H9 (cell line): ENCODE measurements at regions not wholly inside any gene's neighbourhood (a gene's known extent, or its start where the extent isn't known, plus 50 kb on each side); places are given as distances from the start of the nearest gene placed in this dataset.

ENCODE experiments used
- DNase-seq: peaks from one replicate; pipeline ENCODE4 v3.0.0-alpha.2; 2017
- H2AFZ ChIP-seq: one replicate; pipeline ENCODE4 v1.6.1; 2013; ENCODE audit warnings: mild to moderate bottlenecking, low read length, control low read depth, moderate library complexity
- H2AK5ac ChIP-seq: 2 replicates; pipeline ENCODE4 v1.6.1; 2013; ENCODE audit warnings: low read length, control low read depth, mixed read lengths; ENCODE audit not compliant: insufficient read length
- H2BK120ac ChIP-seq: one replicate; pipeline ENCODE4 v1.6.1; 2013; ENCODE audit warnings: low read depth, mild to moderate bottlenecking, low read length, control low read depth, inconsistent platforms; ENCODE audit not compliant: poor library complexity, severe bottlenecking
- H2BK12ac ChIP-seq: 2 replicates; pipeline ENCODE4 v1.6.1; 2013; ENCODE audit warnings: low read length, control low read depth, mixed read lengths, low read depth; ENCODE audit not compliant: insufficient read length
- H2BK15ac ChIP-seq: 2 replicates; pipeline ENCODE4 v1.6.1; 2013; ENCODE audit warnings: low read depth, low read length, control low read depth
- H2BK20ac ChIP-seq: one replicate; pipeline ENCODE4 v1.6.1; 2013; ENCODE audit warnings: low read depth, mild to moderate bottlenecking, low read length, control low read depth, inconsistent platforms; ENCODE audit not compliant: poor library complexity, severe bottlenecking
- H2BK5ac ChIP-seq: 2 replicates; pipeline ENCODE4 v1.6.1; 2013; ENCODE audit warnings: low read length, control low read depth, mixed read lengths; ENCODE audit not compliant: insufficient read length
- H3K14ac ChIP-seq: 2 replicates; pipeline ENCODE4 v1.6.1; 2013; ENCODE audit warnings: low read length, control low read depth; ENCODE audit not compliant: insufficient read depth
- H3K18ac ChIP-seq: 2 replicates; pipeline ENCODE4 v1.6.1; 2013; ENCODE audit warnings: low read depth, mild to moderate bottlenecking, mixed read lengths, low read length, control low read depth; ENCODE audit not compliant: insufficient read length
- H3K23ac ChIP-seq: 2 replicates; pipeline ENCODE4 v1.6.1; 2013; ENCODE audit warnings: low read length, control low read depth, mixed read lengths, low read depth; ENCODE audit not compliant: insufficient read length
- H3K23me2 ChIP-seq: 2 replicates; pipeline ENCODE4 v1.6.1; 2013; ENCODE audit warnings: low read depth, mild to moderate bottlenecking, mixed read lengths, low read length, control low read depth; ENCODE audit not compliant: insufficient read length, poor library complexity, severe bottlenecking
- H3K27ac ChIP-seq: 2 replicates; pipeline ENCODE4 v1.5.1; 2013; ENCODE audit warnings: low read length, control low read depth, mixed read lengths, low read depth; ENCODE audit not compliant: insufficient read length
- H3K27me3 ChIP-seq: 2 replicates; pipeline ENCODE4 v1.6.1; 2013; ENCODE audit warnings: low read length, control low read depth, inconsistent platforms; ENCODE audit not compliant: insufficient read depth
- H3K4ac ChIP-seq: 2 replicates; pipeline ENCODE4 v1.6.1; 2013; ENCODE audit warnings: low read depth, mild to moderate bottlenecking, control low read depth, inconsistent platforms, low read length, moderate library complexity
- H3K4me1 ChIP-seq: 2 replicates; pipeline ENCODE4 v1.6.1; 2013; ENCODE audit warnings: low read length, control low read depth, inconsistent platforms; ENCODE audit not compliant: insufficient read depth
- H3K4me2 ChIP-seq: 2 replicates; pipeline ENCODE4 v1.6.1; 2013; ENCODE audit warnings: low read length, control low read depth, mixed read lengths; ENCODE audit not compliant: insufficient read length, insufficient read depth
- H3K56ac ChIP-seq: 2 replicates; pipeline ENCODE4 v1.6.1; 2013; ENCODE audit warnings: low read depth, mild to moderate bottlenecking, mixed read lengths, low read length, control low read depth; ENCODE audit not compliant: insufficient read length
- H3K79me1 ChIP-seq: 2 replicates; pipeline ENCODE4 v1.6.1; 2013; ENCODE audit warnings: low read depth, mild to moderate bottlenecking, moderate library complexity, low read length, control low read depth, inconsistent platforms; ENCODE audit not compliant: insufficient read depth, poor library complexity, severe bottlenecking
- H3K79me2 ChIP-seq: 2 replicates; pipeline ENCODE4 v1.6.1; 2013; ENCODE audit warnings: low read length, control low read depth, inconsistent platforms; ENCODE audit not compliant: insufficient read depth
- H3K9ac ChIP-seq: 2 replicates; pipeline ENCODE4 v1.6.1; 2013; ENCODE audit warnings: low read length, control low read depth, mixed read lengths; ENCODE audit not compliant: insufficient read length; ENCODE audit errors: extremely low read depth
- H3K9me3 ChIP-seq: one replicate; pipeline ENCODE4 v1.6.1; 2013; ENCODE audit warnings: low read depth, low read length, inconsistent platforms; ENCODE audit not compliant: control insufficient read depth
- H3T11ph ChIP-seq: one replicate; pipeline ENCODE4 v1.6.1; 2013; ENCODE audit warnings: mild to moderate bottlenecking, low read length, control low read depth, inconsistent platforms
- H4K20me1 ChIP-seq: one replicate; pipeline ENCODE4 v1.6.1; 2013; ENCODE audit not compliant: control insufficient read depth, insufficient read length, insufficient read depth
- H4K5ac ChIP-seq: 2 replicates; pipeline ENCODE4 v1.6.1; 2013; ENCODE audit warnings: low read depth, mild to moderate bottlenecking, mixed read lengths, low read length, control low read depth; ENCODE audit not compliant: insufficient read length
- H4K8ac ChIP-seq: replicated peaks from 2 replicates; pipeline ENCODE4 v1.6.1; 2013; ENCODE audit warnings: low read length, control low read depth, mixed read lengths, low read depth; ENCODE audit not compliant: insufficient read length
- H4K91ac ChIP-seq: 2 replicates; pipeline ENCODE4 v1.6.1; 2013; ENCODE audit warnings: low read depth, mild to moderate bottlenecking, moderate library complexity, mixed read lengths, low read length, control low read depth; ENCODE audit not compliant: insufficient read length
- H3K27ac Mint-ChIP-seq, 3 experiments: 2 replicates in 2 of 3; 3 replicates in 1 of 3; pipeline ENCODE4 v1.8.0; 2020 to 2021; ENCODE audit warnings: mixed read lengths in 3 of 3, mild to moderate bottlenecking in 1 of 3, moderate library complexity in 1 of 3
- H3K27me3 Mint-ChIP-seq: 2 replicates; pipeline ENCODE4 v1.8.0; 2021; ENCODE audit warnings: low read depth, mild to moderate bottlenecking, moderate library complexity, mixed read lengths
- H3K36me3 Mint-ChIP-seq, 3 experiments: 2 replicates in 2 of 3; 3 replicates in 1 of 3; pipeline ENCODE4 v1.8.0; 2020 to 2021; ENCODE audit warnings: low read depth in 3 of 3, mixed read lengths in 3 of 3; ENCODE audit not compliant: insufficient read depth in 1 of 3
- H3K4me1 Mint-ChIP-seq, 2 experiments: 2 replicates each; pipeline ENCODE4 v1.8.0; 2020; ENCODE audit warnings: mixed read lengths in 2 of 2
- H3K4me3 Mint-ChIP-seq, 2 experiments: 2 replicates in 1 of 2; 3 replicates in 1 of 2; pipeline ENCODE4 v1.8.0; 2020 to 2021; ENCODE audit warnings: mild to moderate bottlenecking in 2 of 2, mixed read lengths in 2 of 2, moderate library complexity in 1 of 2
- H3K9me3 Mint-ChIP-seq, 2 experiments: 2 replicates in 1 of 2; 3 replicates in 1 of 2; pipeline ENCODE4 v1.8.0; 2020; ENCODE audit warnings: mild to moderate bottlenecking in 2 of 2, mixed read lengths in 2 of 2, moderate library complexity in 1 of 2
- CTCF ChIP-seq: fragments of 200-600 bp; sonication (generic); conservative IDR thresholded peaks from 3 replicates; pipeline ENCODE4 v1.8.0; 2021; ENCODE audit warnings: antibody characterized with exemption, mild to moderate bottlenecking
- WGBS: extraction: QIAGEN DNeasy Blood & Tissue Kit; methylation state at CpG from one replicate; pipeline ENCODE4 v1.1.7; 2013; ENCODE audit warnings: missing lambda C conversion rate, low lambda C conversion rate, mixed read lengths; ENCODE audit not compliant: insufficient read length; ENCODE audit errors: extremely low coverage; 5-methylcytosine and 5-hydroxymethylcytosine counted together

- Mint-ChIP-seq H3K4me3 (no peak overlapping the region), H3K9me3 (peaks cover 9 to 27% of the 10 kb centered on the region in 2 experiments; a peak in 4 of 5 replicates), H3K27me3 (no peaks in the 10 kb centered on the region), H3K27ac (no peak overlapping the region; a peak in 1 of 7 replicates), H3K4me1 (peaks cover 4 to 5% of the 10 kb centered on the region in 2 experiments; a peak in 3 of 4 replicates), H3K36me3 (peaks cover 13 to 30% (median 14%) of the 10 kb centered on the region in 3 experiments)
- no peak overlapping the region for H4K8ac ChIP-seq
- no peak overlapping the region for H4K5ac ChIP-seq
- no peak overlapping the region for H3K23ac ChIP-seq
- no peak overlapping the region for H2BK20ac ChIP-seq
- H3K79me1 ChIP-seq: no peaks in the 10 kb centered on the region
- no peak overlapping the region for H2AK5ac ChIP-seq
- H2BK15ac ChIP-seq: no peak overlapping the region
- no peaks in the 10 kb centered on the region for H3K23me2 ChIP-seq
- no peak overlapping the region for H3K56ac ChIP-seq
- H3K14ac ChIP-seq: no peak overlapping the region
- no peak overlapping the region for H4K91ac ChIP-seq
- WGBS: no CpG with 5 or more reads among the region's 3 CpGs
- DNase-seq: no peak
- H2BK120ac ChIP-seq: no peak overlapping the region
- no peak overlapping the region for H3T11ph ChIP-seq
- H4K20me1 ChIP-seq: no peaks in the 10 kb centered on the region
- no peak overlapping the region for H3K18ac ChIP-seq
- no peaks in the 10 kb centered on the region for H3K79me2 ChIP-seq
- no peak overlapping the region for H3K27ac ChIP-seq
- no peak overlapping the region for H3K4me2 ChIP-seq
- H3K4ac ChIP-seq: no peak overlapping the region
- no peaks in the 10 kb centered on the region for H3K9me3 ChIP-seq
- H3K4me1 ChIP-seq: no peaks in the 10 kb centered on the region
- H2BK12ac ChIP-seq: no peak overlapping the region
- no peak for TF ChIP-seq CTCF
- no peak overlapping the region for H2AFZ ChIP-seq
- H3K27me3 ChIP-seq: no peaks in the 10 kb centered on the region
- no peak overlapping the region for H2BK5ac ChIP-seq
- no peak overlapping the region for H3K9ac ChIP-seq
Measured at GRCh38 chr11:22976146-22976545, 115.9 kb upstream of the CCDC179 start.
